T-helper 9 cell (primary cell): ENCODE measurements at regions not wholly inside any gene's neighbourhood (a gene's known extent, or its start where the extent isn't known, plus 50 kb on each side); places are given as distances from the start of the nearest gene placed in this dataset.
"Not testable (repeated sequence)": the region's sequence is repeated elsewhere in the genome, so short reads cannot be mapped to it uniquely, and the experiment has no call there.

Experiments used
- DNase-seq: peaks from one replicate; pipeline ENCODE4 v3.0.0-alpha.2; 2020

- no peak for DNase-seq
Measured at GRCh38 chr3:103512595-103512994, 1077.8 kb downstream of the ZPLD1 start.

- DNase-seq = no peak
Measured at GRCh38 chr3:103513003-103513402, 1078.2 kb downstream of the ZPLD1 start.

DNA sequence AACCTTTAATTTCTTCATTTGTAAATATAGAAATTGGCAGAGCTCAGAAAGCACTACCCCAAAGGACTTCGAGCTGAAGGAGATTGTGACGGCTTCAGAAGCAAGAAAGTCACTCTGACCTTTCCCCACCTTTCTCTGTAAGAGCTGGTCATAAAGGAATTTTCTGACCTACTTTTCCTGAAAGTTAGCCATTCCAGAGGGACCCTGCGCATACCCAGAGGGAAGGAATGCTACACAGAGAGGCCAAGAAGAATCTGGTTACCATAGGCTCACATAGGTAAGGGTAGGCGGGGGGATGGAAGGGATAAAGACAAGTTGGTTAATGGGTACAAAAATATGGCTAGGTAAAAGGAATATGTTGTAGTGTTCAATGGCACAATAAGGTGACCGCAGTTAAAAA is 1080.3 kb downstream of the ZPLD1 start:
- no peak for DNase-seq

GRCh38 chr3:103516950-103517349 is 1082.1 kb downstream of the ZPLD1 start:
- DNase-seq = no peak

- DNase-seq = not testable (repeated sequence)
Measured at GRCh38 chr3:103531327-103531726, 1096.5 kb downstream of the ZPLD1 start.

DNA sequence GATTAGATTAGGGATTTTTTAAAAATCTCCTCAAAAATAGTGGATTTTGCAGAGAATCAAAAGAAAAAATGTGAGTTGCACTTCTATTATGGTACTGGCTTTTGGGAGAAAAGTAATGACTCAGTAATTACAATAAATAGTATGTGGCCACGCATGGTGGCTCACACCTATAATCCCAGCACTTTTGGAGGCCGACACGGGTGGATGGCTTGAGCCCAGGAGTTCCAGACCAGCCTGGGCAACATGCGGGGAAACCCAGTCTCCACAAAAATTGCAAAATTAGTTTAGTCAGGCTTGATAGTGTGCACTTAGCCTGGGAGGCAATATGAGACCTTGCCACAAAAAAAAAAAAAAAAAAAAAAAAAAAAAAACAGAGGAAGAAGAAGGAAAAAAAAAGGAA is 1098.2 kb downstream of the ZPLD1 start:
- DNase-seq = no peak

- no peak for DNase-seq
Measured at GRCh38 chr3:103554451-103554850, 1119.6 kb downstream of the ZPLD1 start.

GRCh38 chr3:103564116-103564515 is 1129.3 kb downstream of the ZPLD1 start:
- not testable (repeated sequence) for DNase-seq

DNA sequence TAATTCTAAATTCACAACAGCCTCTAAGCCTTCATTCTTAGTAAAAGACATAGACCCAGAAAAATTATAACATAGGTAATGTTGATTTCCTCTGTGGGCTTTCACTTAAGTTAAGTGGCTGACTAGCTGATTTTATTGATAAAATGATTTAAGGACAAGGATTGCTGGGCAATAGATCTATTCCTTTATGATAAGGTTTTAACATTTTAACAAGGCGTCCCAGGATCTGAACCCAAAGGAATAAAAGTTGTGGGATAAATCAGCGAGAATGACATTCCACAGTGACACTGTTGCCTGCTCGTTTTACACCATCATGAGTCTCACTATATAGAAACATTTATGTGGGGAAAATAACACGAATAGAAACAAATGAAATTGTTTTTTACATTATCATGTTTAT is 1151.0 kb downstream of the ZPLD1 start:
- DNase-seq = no peak

DNA sequence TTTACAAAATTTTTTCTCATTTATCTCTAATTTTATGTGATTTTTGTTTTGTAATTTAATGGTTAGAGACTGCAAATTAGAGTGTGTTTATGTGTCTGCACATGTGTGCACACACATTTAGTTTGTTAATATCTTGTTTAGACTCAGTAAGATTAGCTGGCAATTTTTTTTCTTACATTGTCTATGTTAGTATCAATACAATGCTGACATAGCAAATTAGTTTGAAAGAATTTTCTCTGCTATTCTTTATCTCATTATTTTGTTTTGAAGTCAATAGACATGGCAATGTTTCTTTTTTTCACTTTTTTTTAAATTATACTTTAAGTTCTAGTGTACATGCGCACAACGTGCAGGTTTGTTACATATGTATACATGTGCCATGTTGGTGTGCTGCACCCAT is 1155.0 kb downstream of the ZPLD1 start:
- no peak for DNase-seq

GRCh38 chr3:103600844-103601243 is 1166.0 kb downstream of the ZPLD1 start:
- DNase-seq = no peak

DNA sequence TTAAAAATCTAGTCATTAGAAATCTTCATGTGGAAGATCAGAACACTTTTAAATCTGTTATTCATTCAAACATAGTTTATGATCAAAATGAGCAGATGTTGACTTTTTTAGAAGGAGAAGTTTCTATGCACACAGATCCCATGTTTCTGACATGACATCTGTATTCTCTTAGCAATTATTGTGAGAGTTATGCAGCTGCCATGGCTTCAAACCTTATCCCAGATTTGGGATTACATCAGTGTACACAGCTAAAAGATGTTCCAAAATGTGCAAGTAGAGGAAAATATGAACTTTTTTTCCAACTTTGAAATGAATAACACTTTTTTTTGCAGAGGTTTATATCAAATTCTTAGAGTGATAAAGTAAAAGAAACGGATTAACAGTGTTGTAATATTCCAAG is 1166.9 kb downstream of the ZPLD1 start:
- no peak for DNase-seq

DNA sequence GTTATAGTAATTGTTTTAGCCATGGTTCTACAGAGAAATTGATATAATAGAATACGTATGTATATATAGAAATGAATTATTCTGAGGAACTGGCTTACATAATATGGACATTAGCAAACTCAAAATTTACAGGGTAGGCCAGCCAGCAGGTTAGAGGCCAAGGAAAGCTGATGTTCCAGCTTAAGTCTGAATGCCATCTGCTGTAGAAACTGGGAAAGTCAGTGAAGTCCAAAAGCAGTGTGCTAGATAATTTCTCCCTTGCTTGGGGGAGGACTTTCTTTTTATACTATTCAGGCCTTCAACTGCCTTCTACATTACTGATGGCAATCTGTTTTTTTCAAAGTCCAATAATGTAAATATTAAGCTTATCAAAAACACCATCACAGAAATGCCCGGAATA is 1174.7 kb downstream of the ZPLD1 start:
- no peak for DNase-seq

GRCh38 chr3:103613397-103614156 is 1178.8 kb downstream of the ZPLD1 start:
- no peak for DNase-seq

DNA sequence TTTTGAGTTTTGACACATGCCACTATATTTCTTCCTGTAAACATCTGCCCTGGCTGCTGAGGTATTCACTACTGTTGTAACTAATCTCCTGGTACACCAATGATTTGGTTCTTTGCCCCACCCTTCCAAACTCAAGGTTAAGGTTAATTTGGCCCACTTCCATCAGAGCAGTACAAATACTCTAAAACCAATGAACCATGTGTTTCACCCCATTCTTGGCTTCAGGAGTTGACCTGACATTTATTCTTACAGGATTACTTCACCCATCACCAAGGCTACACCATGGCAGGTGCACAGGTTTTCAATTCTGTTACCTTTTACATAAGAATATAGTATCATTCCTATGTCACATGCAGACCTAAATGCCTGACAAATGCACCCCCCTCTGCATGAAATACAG is 1179.9 kb downstream of the ZPLD1 start:
- DNase-seq = no peak

DNA sequence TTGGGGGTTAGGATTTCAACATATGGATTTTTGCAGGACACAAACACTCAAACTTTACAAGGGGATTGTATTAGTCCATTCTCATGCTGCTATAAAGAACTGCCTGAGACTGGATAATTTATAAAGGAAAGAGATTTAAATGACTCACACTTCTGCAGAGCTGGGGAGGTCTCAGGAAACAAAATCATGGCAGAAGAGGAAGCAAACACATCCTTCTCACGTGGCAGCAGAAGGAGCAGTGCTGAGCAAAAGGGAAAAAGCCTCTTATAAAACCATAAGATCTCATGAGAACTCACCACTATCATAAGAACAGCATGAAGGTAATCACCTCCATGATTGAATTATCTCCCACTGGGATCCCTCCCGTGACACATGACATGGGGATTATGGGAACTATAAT is 1183.1 kb downstream of the ZPLD1 start:
- DNase-seq = no peak

DNA sequence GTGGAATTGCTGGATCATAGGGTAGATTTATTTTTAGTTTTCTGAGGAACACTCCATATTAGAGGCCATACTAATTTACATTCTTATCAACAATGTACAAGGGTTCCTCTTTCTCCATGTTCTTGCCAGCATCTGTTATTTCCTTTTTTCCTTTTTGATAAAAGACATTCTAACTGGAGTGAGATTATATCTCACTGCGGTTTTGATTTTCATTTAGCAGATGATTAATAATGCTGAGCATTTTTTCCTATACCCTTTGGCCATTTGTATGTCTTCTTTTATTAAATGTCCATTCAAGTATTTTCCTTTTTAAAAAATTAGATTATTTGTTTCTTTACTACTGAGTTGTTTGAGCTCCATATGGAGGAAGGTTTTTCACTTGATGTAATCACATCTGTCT is 1189.5 kb downstream of the ZPLD1 start:
- no peak for DNase-seq

DNA sequence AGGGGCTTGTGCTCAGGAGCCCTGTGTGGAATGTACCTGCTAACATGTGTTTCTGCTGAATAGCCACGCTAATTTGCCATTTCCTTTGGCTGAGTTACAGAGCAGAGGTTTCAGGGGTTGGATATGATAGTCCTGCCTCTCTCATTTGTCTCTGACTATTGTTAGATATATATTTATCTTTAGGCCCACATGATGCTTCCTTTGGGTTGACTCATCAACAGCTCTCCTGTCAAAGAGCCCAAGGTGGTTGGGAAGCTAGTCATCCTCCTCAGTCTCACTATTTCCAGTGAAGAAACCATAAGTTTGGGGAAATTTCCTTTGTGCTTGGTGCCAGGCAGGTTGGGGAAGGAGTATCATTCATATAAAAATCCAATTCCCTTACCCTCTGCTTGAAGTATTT is 1194.6 kb downstream of the ZPLD1 start:
- no peak for DNase-seq

- DNase-seq = no peak
Measured at GRCh38 chr3:103644450-103644849, 1209.6 kb downstream of the ZPLD1 start.

- no peak for DNase-seq
Measured at GRCh38 chr3:103653996-103654395, 1219.2 kb downstream of the ZPLD1 start.

GRCh38 chr3:103657756-103658155 is 1222.9 kb downstream of the ZPLD1 start:
- no peak for DNase-seq

- no peak for DNase-seq
Measured at GRCh38 chr3:103660810-103661209, 1226.0 kb downstream of the ZPLD1 start.

DNA sequence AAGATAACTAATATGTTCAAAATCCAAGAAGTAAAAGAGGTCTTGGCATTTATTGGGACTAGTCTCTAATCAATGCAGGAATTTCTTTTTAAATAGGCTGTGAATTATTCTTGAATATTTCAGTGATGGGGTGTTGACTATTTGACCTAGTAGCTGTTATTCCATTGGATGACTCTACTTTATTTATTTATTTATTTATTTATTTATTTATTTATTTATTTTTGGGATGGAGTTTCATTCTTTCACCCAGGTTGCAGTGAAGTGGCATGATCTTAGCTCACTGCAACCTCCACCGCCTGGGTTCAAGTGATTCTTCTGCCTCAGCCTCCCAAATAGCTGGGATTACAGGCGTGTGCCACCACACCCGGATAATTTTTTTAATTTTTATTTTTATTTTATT is 1227.8 kb downstream of the ZPLD1 start:
- no peak for DNase-seq

GRCh38 chr3:103672346-103672745 is 1237.5 kb downstream of the ZPLD1 start:
- no peak for DNase-seq

GRCh38 chr3:103684904-103685303 is 1250.1 kb downstream of the ZPLD1 start:
- DNase-seq = no peak
